ENCODE measurements at regions not wholly inside any gene's neighbourhood (a gene's known extent, or its start where the extent isn't known, plus 50 kb on each side); places are given as distances from the start of the nearest gene placed in this dataset.

- Histone ChIP-seq H3K79me1 (ENCODE audit: low read depth, low read length) (no peaks in the 10 kb centered on the region), H3K23me2 (ENCODE audit: low read depth, low read length) (no peaks in the 10 kb centered on the region; the same call in 1 of the 2 replicates), H3K4ac (replicated peaks; ENCODE audit: insufficient read length, low read depth, low read length) (no peak overlapping the region), H2AK5ac (ENCODE audit: low read depth, low read length) (no peak overlapping the region), H2BK15ac (ENCODE audit: low read length) (no peak overlapping the region), H3K4me1 (replicated peaks in 1 of 4; ENCODE audit: control insufficient read depth in 3 of 4, insufficient read depth in 4 of 4, low read length in 3 of 4) (peaks cover 6 to 10% (median 8%) of the 10 kb centered on the region in 4 experiments; a peak in 4 of 7 replicates), H4K20me1 (replicated peaks in 1 of 2; ENCODE audit: control insufficient read depth in 1 of 2, insufficient read depth in 2 of 2, low read length in 2 of 2) (no peaks in the 10 kb centered on the region), H3K23ac (ENCODE audit: insufficient read length) (no peak overlapping the region), H3K9me3 (ENCODE audit: insufficient read depth in 2 of 2, low read depth in 1 of 2, low read length in 1 of 2) (no peaks in the 10 kb centered on the region), H3K27me3 (replicated peaks in 1 of 4; ENCODE audit: control insufficient read depth in 3 of 4, extremely low read depth in 1 of 4, insufficient read depth in 3 of 4, low read length in 3 of 4) (no peaks in the 10 kb centered on the region), H2BK5ac (ENCODE audit: low read depth, low read length) (no peak overlapping the region), H2BK20ac (ENCODE audit: low read length) (no peak overlapping the region), H2AFZ (ENCODE audit: low read length) (0 out of 2 replicates have a peak overlapping the region, but pooled peaks have one; percentile 1), H4K8ac (ENCODE audit: extremely low read depth, insufficient read depth, low read length) (no peak overlapping the region), H2BK12ac (ENCODE audit: low read depth, low read length) (no peak overlapping the region), H3K79me2 (ENCODE audit: control insufficient read depth in 1 of 2, insufficient read depth in 2 of 2, low read length in 2 of 2) (no peaks in the 10 kb centered on the region), H3K27ac (ENCODE audit: low read depth, low read length) (no peak overlapping the region), H3K4me2 (ENCODE audit: insufficient read depth in 1 of 2, low read depth in 2 of 2, low read length in 2 of 2) (no peak overlapping the region), H3K14ac (ENCODE audit: insufficient read length) (no peak overlapping the region), H4K91ac (replicated peaks; ENCODE audit: insufficient read length, low read length) (no peak overlapping the region), H3K4me3 (ENCODE audit: extremely low read depth in 1 of 4, insufficient read depth in 2 of 4, low read depth in 3 of 4, low read length in 4 of 4) (no peak overlapping the region), H3K36me3 (ENCODE audit: control insufficient read depth in 2 of 4, insufficient read depth in 4 of 4, low read length in 3 of 4) (no peaks in the 10 kb centered on the region), H3K18ac (ENCODE audit: extremely low read depth, low read length) (no peak overlapping the region), H3K9ac (replicated peaks in 1 of 4; ENCODE audit: extremely low read depth in 1 of 4, low read depth in 3 of 4, low read length in 3 of 4) (no peak overlapping the region), H4K5ac (ENCODE audit: insufficient read length, low read depth, low read length) (no peak overlapping the region), H2BK120ac (replicated peaks; ENCODE audit: low read depth, low read length) (no peak overlapping the region), H3K56ac (replicated peaks; ENCODE audit: insufficient read length, low read depth, low read length) (no peak overlapping the region)
- 89 to 95% methylated on average over 1 to 6 of the region's 6 CpGs for WGBS, 2 experiments (ENCODE audit: extremely low coverage in 1 of 2, insufficient coverage in 1 of 2, insufficient read length in 1 of 2, insufficient replicate concordance in 2 of 2, low coverage in 1 of 2, low lambda C conversion rate in 2 of 2, missing lambda C conversion rate in 1 of 2)
- DNase-seq (ENCODE audit: low read depth in 1 of 2, low spot score in 2 of 2) (no peak), FAIRE-seq (no peak)
- TF ChIP-seq BCL11A (IDR thresholded peaks at IDR 0.05; ENCODE audit: low read depth in 2 of 2, low read length in 2 of 2) (no peak), SIRT6 (IDR thresholded peaks at IDR 0.05; ENCODE audit: low read length) (no peak), GABPA (IDR thresholded peaks at IDR 0.05; ENCODE audit: borderline replicate concordance, insufficient read depth, low read length) (no peak), KDM4A (IDR thresholded peaks at IDR 0.05; ENCODE audit: low read depth, low read length, severe bottlenecking) (no peak), NANOG (IDR thresholded peaks at IDR 0.05; ENCODE audit: insufficient read depth, low read depth, low read length, poor library complexity, severe bottlenecking) (no peak), NRF1 (IDR thresholded peaks at IDR 0.05; ENCODE audit: low read depth, low read length) (no peak), PHF8 (conservative IDR thresholded peaks at IDR 0.05; ENCODE audit: low read depth, low read length) (no peak)
- ChIA-PET POLR2A (ENCODE audit: partially characterized antibody) (interaction anchor here (1.1 to 1.3 kb wide), 2 partner anchors 14 to 24 kb away, joined by 4 read pairs; no protein-coding TSS in a partner anchor), CTCF (ENCODE audit: partially characterized antibody) (interaction anchor here (0.6 to 1.7 kb wide), 6 partner anchors 23 to 282 kb away, joined by 3 to 7 read pairs (median 4); no protein-coding TSS in a partner anchor)
Measured at GRCh38 chr3:66633402-66634381, 132.9 kb upstream of the LRIG1 start.

Data from H1 (cell line).